ENCODE measurements at regions not wholly inside any gene's neighbourhood (a gene's known extent, or its start where the extent isn't known, plus 50 kb on each side); places are given as distances from the start of the nearest gene placed in this dataset.
"Not testable (repeated sequence)": the region's sequence is repeated elsewhere in the genome, so short reads cannot be mapped to it uniquely, and the experiment has no call there.

DNA sequence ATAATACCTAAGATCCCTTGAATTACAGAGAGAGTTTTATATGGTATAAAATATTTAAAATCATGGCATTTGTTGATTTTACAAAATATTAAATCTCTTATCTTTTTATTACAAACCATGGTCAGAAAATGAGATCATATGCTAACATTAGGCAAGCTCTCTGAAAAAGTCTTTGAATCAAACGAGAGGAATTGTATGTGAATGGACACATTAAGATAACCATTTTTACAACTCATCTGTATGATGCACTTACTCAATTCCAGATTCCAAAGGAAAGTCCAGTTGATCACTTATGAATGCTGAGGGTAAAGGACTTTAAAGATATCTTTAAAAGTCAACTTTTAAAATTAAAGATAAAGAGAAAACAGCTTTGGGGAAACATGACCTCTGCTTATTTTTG lies 83.5 kb upstream of the LUZP2 start:
- no peak for DNase-seq

GRCh38 chr11:24415955-24416636 lies 80.8 kb upstream of the LUZP2 start:
- not testable (repeated sequence) for DNase-seq

DNA sequence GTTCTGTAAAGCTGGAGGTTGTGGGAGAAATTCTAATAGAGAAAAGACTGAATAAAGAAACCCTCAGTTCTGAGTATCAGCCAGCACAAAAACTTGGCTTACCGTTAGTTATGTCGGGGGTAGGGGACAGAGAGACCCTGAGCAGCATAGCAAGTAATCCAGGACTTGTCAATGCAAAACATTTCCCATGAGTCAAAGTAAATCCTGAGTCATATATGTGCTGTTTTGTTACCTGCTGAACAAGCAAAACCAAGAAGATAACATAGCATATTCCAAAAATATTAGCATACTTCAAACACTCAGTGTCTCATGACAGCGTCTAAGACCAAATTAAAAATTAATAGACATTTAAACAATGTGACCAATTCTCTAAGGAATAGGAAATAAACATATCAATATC lies 75.1 kb upstream of the LUZP2 start:
- no peak for DNase-seq

- no peak for DNase-seq
Observed at GRCh38 chr11:24422376-24422775, 74.5 kb upstream of the LUZP2 start.

DNA sequence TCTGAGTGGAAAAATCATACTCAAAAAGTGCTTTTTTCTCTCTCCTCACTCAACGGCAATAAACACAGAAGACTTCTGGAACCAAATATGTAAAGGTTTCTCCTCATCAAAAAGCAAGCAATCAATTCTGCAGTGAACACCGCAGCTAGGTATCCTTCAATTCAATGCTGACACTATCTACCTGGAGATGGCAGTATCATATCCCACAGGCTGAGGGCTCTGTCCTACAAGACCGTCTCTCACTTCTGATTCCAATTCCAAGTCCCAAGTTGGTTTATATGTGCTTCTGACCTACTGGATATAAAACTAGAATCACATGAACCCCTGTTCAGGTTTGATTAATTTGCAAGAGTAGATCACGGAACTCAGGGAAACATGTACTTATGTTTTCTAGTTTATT lies 59.7 kb upstream of the LUZP2 start:
- no peak for DNase-seq

All from left hindlimb (tissue), 1 donor.